ENCODE measurements at regions not wholly inside any gene's neighbourhood (a gene's known extent, or its start where the extent isn't known, plus 50 kb on each side); places are given as distances from the start of the nearest gene placed in this dataset.

- TF ChIP-seq TAF1 (IDR thresholded peaks at IDR 0.05; ENCODE audit: borderline replicate concordance, insufficient read depth, low read length) (no peak), FOXP2 (optimal IDR thresholded peaks at IDR 0.05; ENCODE audit: borderline replicate concordance, extremely low read depth, extremely low read length, insufficient read depth) (no peak), SIN3A (IDR thresholded peaks at IDR 0.05; ENCODE audit: borderline replicate concordance, insufficient read depth, low read length) (no peak), REST (IDR thresholded peaks at IDR 0.05; ENCODE audit: insufficient read depth in 1 of 2, low read depth in 2 of 2, low read length in 2 of 2) (no peak), POLR2AphosphoS5 (IDR thresholded peaks at IDR 0.05; ENCODE audit: low read depth, low read length) (no peak)
Measured at GRCh38 chr6:169934699-169935347, 183.4 kb downstream of the ERMARD start.

GRCh38 chr6:169933839-169934698, 182.6 kb downstream of the ERMARD start:
- TF ChIP-seq REST (IDR thresholded peaks at IDR 0.05; ENCODE audit: insufficient read depth in 1 of 2, low read depth in 2 of 2, low read length in 2 of 2) (no peak), TAF1 (IDR thresholded peaks at IDR 0.05; ENCODE audit: borderline replicate concordance, insufficient read depth, low read length) (no peak), FOXP2 (optimal IDR thresholded peaks at IDR 0.05; ENCODE audit: borderline replicate concordance, extremely low read depth, extremely low read length, insufficient read depth) (no peak), POLR2AphosphoS5 (IDR thresholded peaks at IDR 0.05; ENCODE audit: low read depth, low read length) (no peak), SIN3A (IDR thresholded peaks at IDR 0.05; ENCODE audit: borderline replicate concordance, insufficient read depth, low read length) (no peak)

- TF ChIP-seq SIN3A (IDR thresholded peaks at IDR 0.05; ENCODE audit: borderline replicate concordance, insufficient read depth, low read length) (no peak), REST (IDR thresholded peaks at IDR 0.05; ENCODE audit: insufficient read depth in 1 of 2, low read depth in 2 of 2, low read length in 2 of 2) (no peak), TAF1 (IDR thresholded peaks at IDR 0.05; ENCODE audit: borderline replicate concordance, insufficient read depth, low read length) (no peak), POLR2AphosphoS5 (IDR thresholded peaks at IDR 0.05; ENCODE audit: low read depth, low read length) (no peak), FOXP2 (optimal IDR thresholded peaks at IDR 0.05; ENCODE audit: borderline replicate concordance, extremely low read depth, extremely low read length, insufficient read depth) (no peak)
Measured at GRCh38 chr6:169933251-169933821, 181.9 kb downstream of the ERMARD start.

- no peak for TF ChIP-seq FOXP2 (optimal IDR thresholded peaks at IDR 0.05; ENCODE audit: borderline replicate concordance, extremely low read depth, extremely low read length, insufficient read depth)
- TF ChIP-seq POLR2AphosphoS5 (IDR thresholded peaks at IDR 0.05; ENCODE audit: low read depth, low read length): no peak
- no peak for TF ChIP-seq SIN3A (IDR thresholded peaks at IDR 0.05; ENCODE audit: borderline replicate concordance, insufficient read depth, low read length)
- no peak for TF ChIP-seq TAF1 (IDR thresholded peaks at IDR 0.05; ENCODE audit: borderline replicate concordance, insufficient read depth, low read length)
- no peak for TF ChIP-seq REST (IDR thresholded peaks at IDR 0.05; ENCODE audit: insufficient read depth in 1 of 2, low read depth in 2 of 2, low read length in 2 of 2)
Measured at GRCh38 chr6:169932491-169932890, 181.1 kb downstream of the ERMARD start.
